ENCODE measurements at regions not wholly inside any gene's neighbourhood (a gene's known extent, or its start where the extent isn't known, plus 50 kb on each side); places are given as distances from the start of the nearest gene placed in this dataset.

DNA sequence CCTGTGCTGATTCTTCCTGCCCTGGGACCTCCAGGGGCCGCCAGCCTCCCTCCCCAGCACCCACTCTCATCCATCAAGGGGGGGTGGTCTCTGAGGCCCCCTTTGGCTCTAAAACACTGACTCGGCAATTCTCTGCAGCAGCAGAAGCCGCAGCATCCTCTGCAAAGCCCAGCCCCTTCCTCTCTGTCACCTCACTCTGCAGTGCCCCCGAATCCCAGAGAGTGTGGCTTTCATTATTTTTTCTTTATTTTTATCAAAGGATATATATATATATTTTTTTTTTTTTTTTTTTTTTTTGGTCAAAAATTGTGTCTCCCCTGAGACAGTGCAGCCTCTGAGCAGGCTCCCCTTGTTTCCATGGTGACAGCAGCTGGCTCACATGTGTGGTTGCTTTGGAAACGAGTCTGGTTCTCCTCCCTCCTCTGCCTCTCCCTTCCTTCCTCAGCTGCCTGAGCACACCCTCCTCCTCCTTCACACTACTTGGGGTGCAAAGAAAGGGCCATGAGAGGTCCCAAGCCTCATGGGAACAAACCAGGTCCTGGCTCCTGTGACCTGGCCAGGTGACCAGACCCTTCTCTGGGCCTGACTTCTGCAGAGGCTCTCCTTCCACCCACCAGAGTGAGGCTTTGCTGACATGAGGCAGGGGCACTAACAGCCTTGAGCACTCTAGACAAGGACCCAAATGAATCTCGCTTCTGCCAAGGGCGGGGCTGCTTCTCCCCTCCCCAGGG, 100.5 kb downstream of the LRRC74A start:
- DNase-seq (ENCODE audit: low read depth in 2 of 2): no peak

DNA sequence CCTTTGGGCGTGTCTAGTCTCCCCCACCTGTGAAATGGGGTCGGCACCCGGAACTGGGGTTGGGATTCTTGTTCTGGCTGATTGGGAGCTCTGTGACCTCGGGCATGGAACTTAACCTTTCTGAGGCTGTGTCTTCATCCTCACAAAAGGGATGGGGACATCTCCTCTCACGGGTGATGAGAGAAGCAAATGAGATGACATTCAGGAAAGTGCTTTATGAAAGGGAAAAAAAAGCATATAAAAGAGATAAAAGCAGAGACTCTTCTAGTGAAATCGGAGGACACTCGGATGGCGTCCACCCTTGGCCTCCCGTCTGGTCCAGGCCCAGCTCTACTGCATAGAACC, 98.9 kb downstream of the LRRC74A start:
- no peak for DNase-seq (ENCODE audit: low read depth in 2 of 2)

DNA sequence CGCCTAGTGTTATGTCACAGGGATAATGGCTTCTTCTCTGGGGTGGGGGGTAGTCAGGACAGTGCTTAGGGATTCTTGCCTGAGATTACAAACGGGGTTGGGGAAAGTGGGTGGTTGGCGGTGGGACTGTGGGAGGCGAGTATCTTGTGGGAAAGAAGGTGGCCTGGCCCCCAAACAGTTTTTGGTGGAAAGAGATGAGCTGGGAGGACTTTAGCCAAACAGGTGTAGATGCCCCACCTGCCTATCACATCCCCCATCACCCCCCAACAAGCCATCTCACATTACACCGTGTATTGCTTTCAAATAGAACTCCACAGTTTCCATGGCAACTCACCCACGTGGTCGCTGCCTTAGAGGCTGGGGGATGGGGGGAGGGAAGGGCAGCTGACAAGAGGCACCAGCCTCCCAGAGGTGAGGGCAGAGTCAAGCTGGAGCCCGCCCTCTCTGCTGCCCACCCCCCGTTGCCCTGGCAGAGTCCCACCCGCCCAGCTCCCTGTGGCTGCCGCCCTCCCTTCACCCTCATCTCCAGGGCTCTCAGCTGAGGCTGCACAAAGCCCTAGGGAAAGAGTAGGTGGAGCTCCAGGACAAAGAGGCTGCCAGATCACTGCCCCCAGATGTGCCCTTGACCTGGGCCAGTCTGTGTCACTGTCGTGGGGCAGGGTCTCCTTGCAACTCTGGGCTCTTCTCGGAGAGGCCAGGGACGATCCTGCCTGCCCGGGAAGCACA, 98.3 kb downstream of the LRRC74A start:
- DNase-seq (ENCODE audit: low read depth in 2 of 2): no peak

DNA sequence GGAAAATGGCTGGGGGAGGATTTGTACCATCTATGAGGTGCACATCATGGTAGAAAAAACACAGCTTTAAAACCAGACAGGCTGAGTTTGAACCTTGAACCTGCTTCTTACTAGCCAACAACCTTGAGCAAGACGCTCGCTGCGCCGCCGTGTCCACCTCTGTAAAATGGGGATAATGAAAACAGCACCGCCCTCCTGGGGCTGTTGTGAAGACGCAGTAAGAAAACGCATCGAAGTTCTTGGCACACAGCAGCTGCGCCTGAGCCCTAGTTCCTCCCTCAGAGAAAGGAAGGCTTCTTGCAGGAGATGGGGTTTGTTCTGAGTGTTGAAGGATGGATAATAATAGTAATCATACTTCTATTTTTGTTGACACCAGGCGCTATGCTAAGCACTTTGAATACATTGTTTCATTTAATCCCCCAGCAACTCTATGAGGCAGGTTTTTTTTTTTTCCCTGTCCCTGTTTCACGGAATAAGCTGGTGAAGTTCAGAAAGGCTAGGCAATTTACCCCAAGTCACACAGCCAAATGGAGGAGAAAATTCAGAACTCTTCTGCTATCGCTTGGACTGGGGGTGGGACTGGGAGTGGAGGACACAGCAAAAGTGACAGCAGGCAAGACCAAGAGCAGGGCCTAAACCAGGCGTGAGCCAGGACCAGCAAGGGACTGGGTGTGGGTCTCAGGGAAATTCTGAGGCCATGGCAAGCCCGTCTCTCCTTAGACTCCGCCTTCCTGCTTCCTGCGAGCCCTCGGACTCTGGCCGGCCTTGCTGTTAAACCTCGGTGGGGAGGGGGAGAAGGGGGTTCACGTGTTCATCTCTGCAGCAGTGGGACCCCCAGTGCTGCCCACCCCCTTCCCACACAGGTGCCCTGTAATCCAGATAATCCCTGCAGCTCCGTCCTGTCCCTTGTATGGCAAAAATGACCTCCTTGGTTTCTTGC, 97.5 kb downstream of the LRRC74A start:
- no peak for DNase-seq (ENCODE audit: low read depth in 2 of 2)

DNA sequence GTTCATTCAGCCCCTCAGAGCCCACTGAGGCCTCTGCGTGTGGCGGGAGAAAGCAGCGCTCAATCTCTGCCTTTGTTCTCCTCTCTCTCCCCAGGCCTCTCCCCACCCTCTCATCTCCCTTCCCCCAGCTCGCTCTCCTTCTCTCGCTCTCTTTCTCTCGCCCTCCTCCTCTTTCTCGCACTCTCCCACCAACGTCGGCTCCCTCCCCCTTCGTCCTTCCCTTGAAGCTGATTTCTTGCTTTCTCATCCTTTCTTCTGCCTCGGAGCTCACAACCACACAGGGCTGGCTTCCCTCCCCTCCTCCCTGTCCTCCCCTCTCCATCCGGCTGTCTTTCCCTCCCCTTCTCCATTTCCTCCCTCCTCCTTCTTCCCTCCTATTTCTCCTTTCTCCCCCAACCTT, 96.4 kb downstream of the LRRC74A start:
- DNase-seq (ENCODE audit: low read depth in 2 of 2): no peak

DNA sequence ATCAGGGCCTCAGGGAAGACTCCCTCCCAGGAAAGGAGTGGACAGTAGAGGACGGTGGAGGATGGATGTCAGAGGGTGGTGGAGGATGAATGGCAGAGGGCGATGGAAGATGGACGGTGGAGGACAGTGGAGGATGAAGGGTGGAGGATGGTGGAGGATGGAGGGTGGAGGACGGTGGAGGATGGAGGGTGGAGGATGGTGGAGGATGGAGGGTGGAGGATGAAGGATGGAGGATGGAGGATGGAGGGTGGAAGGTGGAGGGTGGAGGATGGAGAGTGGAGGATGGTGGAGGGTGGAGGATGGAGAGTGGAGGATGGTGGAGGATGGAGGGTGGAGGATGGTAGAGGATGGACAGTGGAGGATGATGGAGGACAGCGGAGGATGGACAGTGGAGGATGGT, 95.9 kb downstream of the LRRC74A start:
- no peak for DNase-seq (ENCODE audit: low read depth in 2 of 2)

DNA sequence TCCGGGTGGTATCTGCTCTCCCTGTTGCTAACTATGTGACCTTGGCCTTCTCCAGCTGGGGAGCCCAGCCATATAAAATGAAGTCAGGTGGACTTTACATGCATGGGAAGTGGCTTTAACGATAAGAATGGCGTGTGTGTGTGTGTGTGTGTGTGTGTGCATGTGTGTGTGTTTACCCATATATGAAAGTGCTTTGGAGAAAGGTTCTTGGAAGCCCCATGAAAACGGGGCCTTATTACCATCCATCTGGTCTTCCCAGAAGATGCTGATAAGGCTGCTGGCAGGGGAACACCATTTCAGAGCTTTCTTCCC, 94.8 kb downstream of the LRRC74A start:
- DNase-seq (ENCODE audit: low read depth in 2 of 2): no peak

DNA sequence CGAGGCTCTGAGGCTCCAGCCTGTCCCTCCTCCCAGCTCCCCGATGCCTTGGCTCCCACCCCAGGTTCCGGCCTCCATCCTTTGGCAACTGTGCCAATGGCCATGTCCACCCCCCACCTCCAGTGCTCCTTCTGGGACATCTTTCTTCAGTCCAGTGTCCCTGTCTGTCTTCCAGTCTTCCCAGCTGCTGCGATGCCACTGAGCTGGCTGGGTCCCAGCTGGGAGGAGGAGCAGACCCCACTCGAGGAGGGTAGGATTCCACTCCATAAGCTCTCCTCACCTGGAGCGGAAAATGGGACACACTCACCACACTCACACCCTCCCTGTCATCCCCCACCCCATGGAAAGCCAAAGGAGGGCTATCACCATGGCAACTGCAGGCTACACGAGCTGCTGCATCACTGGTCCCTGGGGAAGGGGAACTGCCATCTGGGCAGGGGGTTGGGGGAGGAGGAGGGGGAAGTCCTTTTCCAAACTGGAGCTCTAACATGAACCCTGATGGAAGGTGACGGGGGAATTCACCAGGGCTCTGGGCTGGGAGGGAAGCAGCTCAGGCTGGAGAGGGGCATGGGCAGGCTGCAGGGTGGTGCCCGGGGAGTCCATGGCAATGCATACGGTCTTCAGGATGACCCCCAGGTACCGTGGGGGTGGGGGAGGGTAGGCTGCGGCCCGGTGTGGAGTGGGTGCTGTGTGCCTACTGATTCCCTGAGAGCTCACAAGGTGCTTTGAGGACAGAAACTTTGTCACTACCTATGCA, 94.3 kb downstream of the LRRC74A start:
- no peak for DNase-seq (ENCODE audit: low read depth in 2 of 2)

DNA sequence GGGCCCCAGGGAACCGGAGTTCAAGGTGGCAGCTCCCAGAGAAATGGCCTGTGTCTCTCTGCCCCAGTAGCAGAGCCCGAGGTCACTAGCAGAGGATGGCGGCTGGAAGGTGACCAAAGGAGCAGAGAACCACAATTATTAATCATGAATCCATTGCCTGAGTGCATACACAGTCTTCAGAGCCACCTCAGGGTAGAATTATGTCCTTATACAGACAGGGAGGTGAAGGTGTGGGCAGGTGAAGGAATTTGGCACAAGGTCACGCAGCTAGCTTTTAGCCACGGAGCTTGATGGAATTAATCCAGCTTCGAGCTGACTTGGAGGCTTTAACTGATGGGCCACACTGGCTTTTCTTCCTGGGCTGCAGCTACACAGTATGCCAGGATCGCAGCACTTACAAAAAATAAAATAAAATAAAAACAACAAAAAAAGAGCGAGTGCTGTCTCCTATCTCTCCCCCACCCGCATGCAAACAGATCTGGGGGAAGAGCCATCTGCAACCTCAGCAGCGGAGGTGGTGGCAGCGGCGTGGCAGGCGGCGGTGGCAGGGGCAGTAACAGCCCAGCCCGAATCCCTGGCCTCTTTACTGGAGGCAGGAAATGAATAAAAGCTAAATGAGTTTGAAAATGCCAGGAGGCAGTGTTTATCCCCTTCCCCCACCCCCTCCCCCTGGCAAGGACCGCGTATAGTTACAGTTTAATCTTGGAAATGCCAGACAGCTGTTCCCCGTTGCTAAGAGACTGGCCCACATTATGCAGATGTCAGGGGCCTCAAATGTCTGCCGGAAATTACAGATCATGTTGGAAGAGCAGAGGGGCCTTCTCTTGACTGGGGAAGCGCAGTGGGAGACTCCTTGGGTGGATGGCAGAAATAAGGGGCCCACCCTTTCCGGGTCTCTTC, 93.5 kb downstream of the LRRC74A start:
- no peak for DNase-seq (ENCODE audit: low read depth in 2 of 2)

Data from stimulated activated CD8-positive, alpha-beta memory T cell treated with anti-CD3 and anti-CD28 coated beads, Interleukin-2, amount 100 ng/mL, for 48 hours (primary cell).